GM13976 (cell line): ENCODE measurements at regions not wholly inside any gene's neighbourhood (a gene's known extent, or its start where the extent isn't known, plus 50 kb on each side); places are given as distances from the start of the nearest gene placed in this dataset.

Source experiments
- DNase-seq: peaks from one replicate; pipeline ENCODE4 v3.0.0; 2012; ENCODE audit warnings: low spot score
- CTCF ChIP-seq: IDR thresholded peaks from 2 replicates; pipeline ENCODE4 v1.5.1; 2012; ENCODE audit warnings: borderline replicate concordance, mild to moderate bottlenecking; ENCODE audit not compliant: insufficient read depth; ENCODE audit errors: extremely low read depth, missing control alignments, control extremely low read depth
- in situ Hi-C: fragments of 300-500 bp; cut with MboI; formaldehyde crosslinking; loops from one replicate; pipeline ENCODE4 v1.12.0; 2022; ENCODE audit warnings: low sequenced_read_pairs, mixed read lengths, inconsistent platforms; ENCODE audit not compliant: unreplicated experiment

GRCh38 chr15:38860674-38861073 is 296.1 kb upstream of the RASGRP1 start:
- in situ Hi-C loops: no loop called here
- no peak for TF ChIP-seq CTCF
- no peak for DNase-seq

- in situ Hi-C loops: no loop called here
- no peak for DNase-seq
- TF ChIP-seq CTCF: no peak
Measured at GRCh38 chr15:38861108-38861507, 296.5 kb upstream of the RASGRP1 start.

- no peak for DNase-seq
- TF ChIP-seq CTCF: no peak
- in situ Hi-C loops: no loop called here
Measured at GRCh38 chr15:38862099-38862498, 297.5 kb upstream of the RASGRP1 start.

- no peak for DNase-seq
- no peak for TF ChIP-seq CTCF
- in situ Hi-C loops: no loop called here
Measured at GRCh38 chr15:38863381-38863780, 298.8 kb upstream of the RASGRP1 start.

GRCh38 chr15:38864122-38864521 is 299.5 kb upstream of the RASGRP1 start:
- DNase-seq: no peak
- TF ChIP-seq CTCF: no peak
- in situ Hi-C loops: no loop called here

GRCh38 chr15:38864827-38865581 is 300.4 kb upstream of the RASGRP1 start:
- DNase-seq: no peak
- TF ChIP-seq CTCF: no peak
- in situ Hi-C loops: no loop called here
